DMS53 treated with DMSO at 0.1 percent for 48 hours (cell line): ENCODE measurements at regions not wholly inside any gene's neighbourhood (a gene's known extent, or its start where the extent isn't known, plus 50 kb on each side); places are given as distances from the start of the nearest gene placed in this dataset.
A peak's percentile ranks its signal among the peaks of the same experiment; 100 is the strongest.

Experiments
- DNase-seq: peaks from one replicate; lab custom pipeline; 2025; ENCODE audit not compliant: unreplicated experiment; lab: John Stamatoyannopoulos, UW

DNA sequence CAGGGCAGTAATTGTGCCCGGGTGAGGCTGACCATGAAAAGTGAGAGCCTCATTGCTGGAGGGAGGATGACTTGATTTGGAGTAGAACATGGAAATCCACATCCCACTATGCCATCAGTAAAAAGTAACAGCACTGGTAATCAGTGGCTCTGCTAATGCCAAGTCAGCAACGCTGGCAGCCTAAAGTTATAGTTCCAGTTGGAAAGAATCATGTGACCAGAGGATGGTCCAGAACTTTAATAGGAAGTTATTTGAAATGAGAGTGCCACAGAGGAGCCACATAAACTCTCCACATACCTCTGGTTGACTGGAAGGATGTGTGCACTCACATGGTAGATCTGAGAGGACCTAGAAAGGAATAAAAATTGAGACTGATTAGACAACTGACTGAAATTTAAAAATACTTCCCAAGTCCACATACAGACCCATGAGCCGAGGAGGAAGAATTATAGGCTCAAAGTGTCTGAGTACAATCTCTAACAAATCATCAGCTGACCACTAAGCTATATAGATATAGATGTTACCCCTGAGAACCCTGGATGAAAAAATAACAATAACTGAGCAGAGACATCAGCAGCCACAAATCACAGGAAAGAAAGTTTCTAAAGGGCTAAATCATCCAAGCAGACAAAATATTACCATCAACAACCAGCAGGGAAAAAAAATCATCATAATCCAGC lies 346.8 kb downstream of the STK39 start:
- DNase-seq = no peak

DNA sequence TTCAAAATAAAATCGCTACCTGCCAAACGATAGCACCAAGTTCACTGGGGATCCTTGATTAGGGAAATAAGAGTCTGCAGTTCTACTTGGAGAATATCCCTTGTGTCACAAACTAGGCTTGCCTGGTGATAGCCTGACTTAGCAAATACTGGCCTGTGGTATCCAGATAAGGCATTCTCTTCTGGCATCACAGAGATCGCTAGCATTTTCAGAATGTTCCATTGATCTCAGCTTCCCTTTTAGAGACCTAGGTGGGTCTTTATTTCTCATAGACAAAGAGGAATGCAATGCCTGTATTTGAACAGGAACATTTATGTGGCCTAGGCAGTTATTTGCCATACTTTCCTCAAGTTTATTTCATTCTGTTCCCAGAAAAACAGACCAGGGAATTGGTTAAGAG lies 349.1 kb downstream of the STK39 start:
- no peak for DNase-seq

DNA sequence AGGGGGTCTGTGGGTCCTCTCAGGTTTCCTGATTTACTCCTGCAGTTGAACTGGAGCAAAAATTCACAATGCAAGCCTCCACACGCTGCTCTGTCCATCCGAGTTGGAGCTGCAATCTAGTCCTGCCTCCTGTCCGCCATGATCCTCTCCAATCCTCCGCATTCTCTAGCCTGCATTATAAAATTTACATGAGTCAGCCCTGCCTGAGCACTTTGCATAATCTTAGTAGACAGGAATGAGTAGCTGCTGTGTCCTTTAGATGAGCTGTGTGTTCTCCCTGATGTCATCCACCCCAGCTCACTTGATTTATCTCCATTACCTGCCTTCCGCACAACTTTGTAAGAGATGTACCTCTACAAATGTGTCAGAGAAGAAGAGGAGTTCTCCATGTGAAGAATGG lies 355.6 kb downstream of the STK39 start:
- DNase-seq = no peak

- no peak for DNase-seq
Measured at GRCh38 chr2:167890739-167891138, 356.7 kb downstream of the STK39 start.

GRCh38 chr2:167880415-167880814 lies 367.0 kb downstream of the STK39 start:
- DNase-seq = no peak

- peak; percentile 5 for DNase-seq
Measured at GRCh38 chr2:167875529-167875928, 371.9 kb downstream of the STK39 start.

GRCh38 chr2:167874812-167875211 lies 372.6 kb downstream of the STK39 start:
- DNase-seq = no peak

DNA sequence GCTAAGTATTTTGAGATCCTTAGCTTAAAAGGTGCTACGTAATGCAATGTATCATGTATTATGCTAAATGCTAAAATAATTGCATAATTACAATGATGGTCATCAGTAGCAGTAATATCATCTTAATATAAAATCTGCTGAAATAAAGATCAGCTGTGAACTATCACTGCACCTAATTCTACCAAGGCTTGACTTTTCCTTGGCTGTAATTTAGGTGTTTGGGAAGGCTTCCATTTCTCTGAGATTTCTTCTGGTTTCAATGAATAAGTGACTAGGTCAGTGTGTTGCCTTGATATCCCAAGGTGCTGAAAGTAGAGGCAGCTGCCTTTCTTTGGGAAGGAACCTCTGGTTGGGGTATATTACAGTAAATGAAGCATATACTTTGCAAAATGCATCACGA lies 376.1 kb downstream of the STK39 start:
- DNase-seq = no peak

DNA sequence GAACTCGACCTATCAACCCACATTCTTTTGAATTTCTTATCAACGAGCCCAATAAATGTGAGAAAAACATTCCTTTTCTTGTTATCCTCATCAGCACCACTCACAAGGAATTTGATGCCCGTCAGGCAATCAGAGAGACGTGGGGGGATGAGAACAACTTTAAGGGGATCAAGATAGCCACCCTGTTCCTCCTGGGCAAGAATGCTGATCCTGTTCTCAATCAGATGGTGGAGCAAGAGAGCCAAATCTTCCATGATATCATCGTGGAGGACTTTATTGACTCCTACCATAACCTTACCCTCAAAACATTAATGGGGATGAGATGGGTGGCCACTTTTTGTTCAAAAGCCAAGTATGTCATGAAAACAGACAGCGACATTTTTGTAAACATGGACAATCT lies 378.2 kb downstream of the STK39 start:
- DNase-seq = no peak

GRCh38 chr2:167863377-167863776 lies 384.0 kb downstream of the STK39 start:
- DNase-seq = no peak

GRCh38 chr2:167862782-167863181 lies 384.6 kb downstream of the STK39 start:
- no peak for DNase-seq

DNA sequence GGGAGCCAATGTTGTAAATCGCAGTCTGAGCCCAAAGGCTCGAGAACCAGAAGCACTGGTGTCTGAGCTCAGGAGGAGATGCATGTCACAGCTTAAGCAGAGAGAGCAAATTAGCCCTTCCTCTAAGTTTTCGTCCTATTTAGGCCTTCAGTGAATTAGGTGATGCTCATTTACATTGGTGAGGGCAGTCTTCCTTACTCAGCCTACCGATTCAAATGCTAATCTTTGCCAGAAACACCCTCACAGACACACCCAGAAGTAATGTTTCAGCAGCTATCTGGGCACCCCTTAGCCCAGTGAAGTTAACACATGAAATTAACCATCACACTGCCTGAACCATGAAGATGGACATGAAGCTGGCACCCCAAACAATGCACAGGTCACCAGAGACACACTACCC lies 385.1 kb downstream of the STK39 start:
- no peak for DNase-seq

- no peak for DNase-seq
Measured at GRCh38 chr2:167861574-167862193, 385.7 kb downstream of the STK39 start.

DNA sequence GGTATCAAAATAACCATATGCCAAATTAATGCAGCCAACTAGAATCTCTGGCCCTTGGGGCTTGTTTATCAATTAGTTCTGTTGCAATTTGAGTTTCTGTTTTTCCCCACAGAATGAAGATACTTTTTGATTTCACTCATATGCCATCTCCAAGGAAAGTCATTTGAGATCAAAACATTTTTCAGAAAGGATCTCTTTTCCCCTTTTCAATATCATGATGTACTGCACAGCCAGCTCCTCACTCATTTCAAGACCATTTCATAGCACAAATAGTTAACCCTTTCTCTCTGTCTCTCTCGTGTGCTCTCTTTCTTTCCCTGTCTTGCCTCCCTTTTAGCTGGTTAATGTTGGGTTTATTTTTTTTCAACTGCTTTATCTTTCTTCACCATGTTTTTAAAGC lies 387.3 kb downstream of the STK39 start:
- DNase-seq = no peak

DNA sequence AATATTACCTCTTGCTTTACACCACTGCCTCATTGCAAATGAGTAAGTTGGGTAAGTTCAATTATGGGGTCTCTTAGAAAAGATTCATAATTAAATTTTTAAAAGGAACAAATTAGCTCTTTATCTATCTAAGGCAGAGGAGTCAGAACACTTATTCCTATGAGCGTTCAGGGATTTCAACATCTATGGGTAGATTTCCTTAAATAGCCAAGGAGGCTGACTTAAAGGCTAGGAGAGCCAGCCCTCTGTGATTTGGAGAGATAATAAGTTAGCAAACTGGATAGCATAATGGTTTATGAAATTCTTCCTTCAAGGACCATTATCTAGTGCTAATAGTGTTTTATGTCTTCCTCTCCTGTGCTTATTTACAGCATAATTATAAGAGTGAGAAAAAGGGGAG lies 387.7 kb downstream of the STK39 start:
- DNase-seq = no peak

DNA sequence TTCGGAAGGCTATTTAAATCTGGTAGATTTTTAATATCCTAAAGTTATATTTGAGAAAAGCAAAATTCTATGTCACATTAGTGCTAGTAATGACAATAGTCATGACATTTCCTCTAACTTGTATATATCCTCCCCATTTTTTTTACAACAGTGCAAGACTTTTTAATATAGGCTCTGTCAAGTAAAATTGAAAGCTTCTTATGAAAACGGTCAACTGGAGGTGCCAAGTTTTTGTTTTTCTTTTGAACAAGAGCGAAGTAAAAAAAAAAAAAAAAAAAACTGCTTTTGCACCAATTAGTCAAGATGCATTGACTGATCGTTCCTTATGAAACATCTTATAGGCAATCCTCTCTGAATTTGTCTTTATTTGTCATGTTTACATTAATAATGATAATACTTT lies 389.3 kb downstream of the STK39 start:
- no peak for DNase-seq

DNA sequence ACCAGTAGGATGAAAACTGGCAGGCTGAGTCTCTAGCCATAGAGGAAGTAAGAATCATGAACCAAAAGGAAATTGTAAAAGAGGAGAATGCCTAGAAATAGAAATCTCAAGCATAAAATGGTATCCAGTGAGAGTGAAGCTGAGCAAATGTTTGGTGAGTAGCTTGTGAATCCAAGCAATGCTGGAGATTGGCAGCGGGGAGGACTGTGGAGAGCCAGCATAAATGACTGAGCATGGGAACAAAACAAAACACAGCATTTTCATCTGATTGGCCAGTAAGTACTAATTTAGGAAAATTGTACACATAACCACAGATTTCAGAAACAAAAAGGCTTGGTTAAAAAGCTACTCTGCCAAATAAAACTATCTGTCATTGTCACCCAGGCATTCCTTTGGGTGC lies 390.0 kb downstream of the STK39 start:
- DNase-seq = no peak

GRCh38 chr2:167856190-167856589 lies 391.2 kb downstream of the STK39 start:
- peak; percentile 16 for DNase-seq

DNA sequence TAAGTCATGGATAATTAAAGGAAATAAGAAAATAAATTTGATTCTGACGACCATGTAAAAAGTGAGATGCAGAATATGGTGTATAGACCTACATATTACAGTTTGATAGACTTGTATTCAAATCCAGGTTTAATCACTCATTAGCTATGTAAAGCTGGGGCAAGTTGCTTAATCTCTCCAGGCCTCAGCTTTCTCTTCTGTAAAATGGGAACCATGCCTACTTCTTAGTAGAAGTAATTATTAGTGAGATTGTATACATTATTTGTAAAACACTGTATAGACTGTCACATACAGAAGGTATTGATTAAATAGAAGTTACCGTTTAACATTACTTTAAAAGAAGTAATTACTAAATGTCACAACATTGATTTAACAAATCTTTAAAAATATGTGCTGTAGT lies 392.2 kb downstream of the STK39 start:
- no peak for DNase-seq

- DNase-seq = no peak
Measured at GRCh38 chr2:167853717-167854116, 393.7 kb downstream of the STK39 start.

- no peak for DNase-seq
Measured at GRCh38 chr2:167851876-167852275, 395.5 kb downstream of the STK39 start.

- DNase-seq = no peak
Measured at GRCh38 chr2:167851323-167851860, 396.0 kb downstream of the STK39 start.
